Activated CD4-positive, alpha-beta T cell treated with anti-CD3 and anti-CD28 coated beads, Interleukin-2, amount 10 ng/mL, durations not matched to agents 7 days and 5 days (primary cell): ENCODE measurements at regions not wholly inside any gene's neighbourhood (a gene's known extent, or its start where the extent isn't known, plus 50 kb on each side); places are given as distances from the start of the nearest gene placed in this dataset.

ENCODE experiments used
- CTCF ChIA-PET: fragments of 350-600 bp; sonication (Branson Sonifier 250); formaldehyde crosslinking; loops from one replicate; lab custom pipeline; 2021; ENCODE audit warnings: antibody characterized with exemption; lab: Charles Lee
- POLR2A ChIA-PET: fragments of 350-600 bp; sonication (Branson Sonifier 250); formaldehyde crosslinking; loops from one replicate; lab custom pipeline; 2021; ENCODE audit warnings: antibody characterized with exemption; lab: Charles Lee
- DNase-seq: peaks from one replicate; pipeline ENCODE4 v3.0.0-alpha.2; 2020
- H3K27ac Mint-ChIP-seq: one replicate; pipeline ENCODE4 v1.8.0; 2021; ENCODE audit warnings: mild to moderate bottlenecking, moderate library complexity, mixed read lengths
- H3K27me3 Mint-ChIP-seq: one replicate; pipeline ENCODE4 v1.8.0; 2021; ENCODE audit warnings: mixed read lengths
- H3K36me3 Mint-ChIP-seq: one replicate; pipeline ENCODE4 v1.8.0; 2021; ENCODE audit warnings: low read depth, mixed read lengths
- H3K4me1 Mint-ChIP-seq: one replicate; pipeline ENCODE4 v1.8.0; 2021; ENCODE audit warnings: mixed read lengths
- H3K4me3 Mint-ChIP-seq: one replicate; pipeline ENCODE4 v1.8.0; 2021; ENCODE audit warnings: mild to moderate bottlenecking, moderate library complexity, mixed read lengths
- H3K9me3 Mint-ChIP-seq: one replicate; pipeline ENCODE4 v1.8.0; 2021; ENCODE audit warnings: mixed read lengths

DNA sequence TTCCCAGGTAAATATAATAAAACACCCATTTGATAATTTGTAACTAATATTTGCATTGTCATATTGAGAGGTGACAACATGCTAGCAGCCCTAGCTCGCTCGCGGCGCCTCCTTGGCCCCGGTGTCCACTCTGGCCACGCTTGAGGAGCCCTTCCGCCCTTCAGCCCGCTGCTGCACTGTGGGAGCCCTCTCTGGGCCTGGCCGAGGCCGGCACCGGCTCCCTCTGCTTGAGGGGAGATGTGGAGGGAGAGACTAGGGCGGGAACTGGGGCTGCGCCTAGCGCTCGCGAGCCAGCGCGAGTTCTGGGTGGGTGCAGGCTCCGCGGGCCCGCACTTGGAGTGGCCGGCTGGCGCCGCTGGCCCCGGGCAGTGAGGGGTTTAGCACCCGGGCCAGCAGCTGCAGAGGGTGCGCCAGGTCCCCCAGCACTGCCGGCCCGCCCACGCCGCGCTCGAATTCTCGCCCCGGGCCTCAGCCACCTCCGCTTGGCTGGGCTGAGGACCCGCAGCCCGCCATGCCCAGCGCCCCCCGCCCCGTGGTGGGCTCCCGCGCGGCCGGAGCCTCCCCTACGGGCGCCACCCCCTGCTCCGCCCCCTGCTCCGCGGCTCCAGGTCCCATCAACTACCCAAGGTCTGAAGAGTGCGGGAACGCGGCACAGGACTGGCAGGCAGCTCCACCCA is 594.4 kb downstream of the SLITRK6 start:
- ChIA-PET POLR2A (no interaction called here), CTCF (no interaction called here)
- DNase-seq = no peak
- Mint-ChIP-seq H3K27ac (no peak overlapping the region), H3K4me1 (no peaks in the 10 kb centered on the region), H3K4me3 (no peak overlapping the region), H3K36me3 (no peaks in the 10 kb centered on the region), H3K9me3 (peaks cover 10% of the 10 kb centered on the region), H3K27me3 (no peaks in the 10 kb centered on the region)

DNA sequence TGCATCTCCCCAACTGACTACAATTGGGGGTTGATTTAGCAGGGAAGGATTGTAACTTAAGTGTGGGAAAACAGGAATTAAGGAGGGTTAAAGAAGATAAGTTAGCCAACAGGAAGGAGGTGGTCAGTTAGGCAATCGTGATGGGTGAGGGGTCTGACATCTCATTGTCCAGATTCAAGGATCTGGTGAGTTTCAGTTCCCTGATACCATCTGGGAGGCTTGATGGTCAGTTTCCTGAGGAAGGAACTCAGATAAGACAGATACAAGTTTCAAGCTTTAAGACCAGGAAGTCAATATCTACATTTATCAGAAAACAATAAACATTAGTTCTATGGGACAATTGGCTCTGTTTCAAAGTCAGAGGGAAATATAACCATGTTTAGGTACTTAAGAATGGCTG is 601.8 kb downstream of the SLITRK6 start:
- POLR2A ChIA-PET = no interaction called here
- Mint-ChIP-seq H3K36me3 (no peaks in the 10 kb centered on the region), H3K27me3 (no peaks in the 10 kb centered on the region), H3K4me3 (no peak overlapping the region), H3K9me3 (no peaks in the 10 kb centered on the region), H3K27ac (no peak overlapping the region), H3K4me1 (no peaks in the 10 kb centered on the region)
- CTCF ChIA-PET = no interaction called here
- DNase-seq = no peak

DNA sequence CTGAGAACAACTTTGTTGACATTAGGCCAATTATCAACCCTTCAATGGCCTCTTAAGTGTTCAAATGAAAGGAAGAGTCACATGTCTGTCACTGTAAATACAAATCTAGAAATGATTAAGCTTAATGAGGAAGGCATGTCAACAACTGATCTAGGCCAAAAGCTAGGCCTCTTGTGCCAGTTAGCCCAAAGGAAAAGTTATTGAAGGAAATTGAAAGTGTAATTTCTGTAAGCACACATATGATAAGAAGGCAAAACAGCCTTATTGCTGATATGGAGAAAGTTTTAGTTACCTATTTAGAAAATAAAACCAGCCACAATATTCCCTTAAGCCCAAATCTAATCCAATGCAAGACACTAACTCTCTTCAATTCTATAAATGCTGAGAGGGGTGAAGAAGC is 604.7 kb downstream of the SLITRK6 start:
- POLR2A ChIA-PET = no interaction called here
- Mint-ChIP-seq H3K36me3 (no peaks in the 10 kb centered on the region), H3K4me1 (no peaks in the 10 kb centered on the region), H3K27me3 (no peaks in the 10 kb centered on the region), H3K9me3 (no peaks in the 10 kb centered on the region), H3K4me3 (no peak overlapping the region), H3K27ac (no peak overlapping the region)
- DNase-seq = no peak
- CTCF ChIA-PET = no interaction called here

DNA sequence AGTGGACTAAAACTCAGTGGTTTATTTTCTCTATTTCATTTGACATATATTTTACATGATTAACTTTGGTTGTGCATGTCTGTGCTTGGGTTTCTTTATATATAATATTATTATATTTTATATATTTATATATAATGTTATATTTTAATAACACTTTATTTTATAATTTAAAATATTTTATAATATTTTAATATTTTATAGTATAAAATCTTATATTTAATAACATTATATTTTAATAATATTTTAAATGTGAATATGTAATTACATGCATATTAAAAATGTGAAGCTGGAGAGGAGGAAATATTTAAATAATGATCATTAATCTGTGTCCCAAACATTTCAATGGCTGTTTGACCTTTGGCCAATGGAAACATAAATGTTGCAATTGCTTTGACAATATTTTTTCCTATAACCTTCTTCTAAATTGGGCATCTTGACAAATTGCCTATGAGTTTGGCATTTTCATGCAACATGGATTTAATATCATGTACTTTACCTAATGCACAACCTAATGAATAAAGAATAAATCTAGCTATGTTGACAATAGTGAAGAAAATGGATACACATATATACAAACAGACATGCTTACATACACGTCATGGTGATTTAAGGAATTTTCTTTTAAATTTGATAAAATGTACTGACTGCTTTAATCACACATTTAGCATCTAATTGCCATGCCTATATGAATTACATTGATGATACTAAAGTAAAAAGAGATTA is 607.1 kb downstream of the SLITRK6 start:
- no peaks in the 10 kb centered on the region for H3K4me1 Mint-ChIP-seq
- no peak overlapping the region for H3K4me3 Mint-ChIP-seq
- ChIA-PET POLR2A (no interaction called here), CTCF (no interaction called here)
- H3K36me3 Mint-ChIP-seq = no peaks in the 10 kb centered on the region
- no peaks in the 10 kb centered on the region for H3K9me3 Mint-ChIP-seq
- no peak for DNase-seq
- H3K27me3 Mint-ChIP-seq = no peaks in the 10 kb centered on the region
- no peak overlapping the region for H3K27ac Mint-ChIP-seq

DNA sequence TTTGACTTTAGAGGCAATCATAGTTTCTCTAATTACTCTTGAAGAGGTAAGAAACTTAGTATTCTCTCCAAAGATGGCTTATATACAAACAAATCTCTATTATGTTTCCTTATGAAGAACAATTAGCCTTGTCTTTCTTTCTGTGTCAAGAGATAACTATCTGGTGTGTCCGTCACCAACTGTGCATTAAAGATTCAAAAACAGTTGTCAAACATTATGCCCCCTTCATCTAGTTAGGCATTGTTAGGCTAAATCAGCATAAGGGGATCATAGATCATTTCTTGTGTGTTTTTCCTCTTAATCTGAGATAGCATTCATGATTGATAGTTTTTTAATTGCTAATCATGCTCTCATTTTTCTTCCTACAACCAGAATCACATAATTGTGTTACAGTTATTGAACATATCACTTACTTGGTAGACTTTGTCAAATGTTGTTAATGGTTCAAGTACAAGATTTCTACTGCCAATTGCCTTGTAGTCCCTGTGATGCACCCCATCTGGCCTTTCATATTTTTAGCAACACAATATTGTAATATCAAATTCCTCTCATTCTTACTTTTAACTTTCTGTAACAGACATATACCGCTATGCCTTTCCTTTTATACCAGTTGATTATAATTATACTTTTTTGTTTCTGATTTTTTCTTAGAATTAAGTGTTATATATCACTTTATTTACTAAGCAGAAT is 612.7 kb downstream of the SLITRK6 start:
- H3K9me3 Mint-ChIP-seq = peaks cover 5% of the 10 kb centered on the region
- ChIA-PET POLR2A (no interaction called here), CTCF (no interaction called here)
- H3K27ac Mint-ChIP-seq = no peak overlapping the region
- H3K36me3 Mint-ChIP-seq = no peaks in the 10 kb centered on the region
- no peak overlapping the region for H3K4me3 Mint-ChIP-seq
- H3K4me1 Mint-ChIP-seq = no peaks in the 10 kb centered on the region
- H3K27me3 Mint-ChIP-seq = no peaks in the 10 kb centered on the region
- no peak for DNase-seq

DNA sequence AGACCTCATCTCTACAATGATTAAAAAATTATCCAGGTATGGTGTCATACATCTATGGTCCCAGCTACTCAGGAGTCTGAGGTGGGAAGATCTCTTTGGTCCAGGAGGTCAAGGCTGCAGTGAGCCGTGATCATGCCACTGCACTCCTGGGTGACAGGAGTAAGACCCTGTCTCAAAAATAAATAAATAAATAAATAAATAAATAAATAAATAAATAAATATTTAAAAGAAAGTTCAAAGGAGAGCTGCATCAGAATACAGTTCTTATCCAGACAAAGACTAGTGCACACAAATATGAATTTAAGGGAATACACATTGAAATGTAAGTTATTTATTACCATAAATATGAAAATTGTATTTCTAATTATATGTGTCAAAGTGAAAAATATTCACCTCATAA is 624.9 kb downstream of the SLITRK6 start:
- Mint-ChIP-seq H3K27ac (no peak overlapping the region), H3K4me1 (no peaks in the 10 kb centered on the region), H3K9me3 (peaks cover 2% of the 10 kb centered on the region), H3K4me3 (no peak overlapping the region), H3K36me3 (no peaks in the 10 kb centered on the region), H3K27me3 (no peaks in the 10 kb centered on the region)
- ChIA-PET POLR2A (no interaction called here), CTCF (no interaction called here)
- no peak for DNase-seq

DNA sequence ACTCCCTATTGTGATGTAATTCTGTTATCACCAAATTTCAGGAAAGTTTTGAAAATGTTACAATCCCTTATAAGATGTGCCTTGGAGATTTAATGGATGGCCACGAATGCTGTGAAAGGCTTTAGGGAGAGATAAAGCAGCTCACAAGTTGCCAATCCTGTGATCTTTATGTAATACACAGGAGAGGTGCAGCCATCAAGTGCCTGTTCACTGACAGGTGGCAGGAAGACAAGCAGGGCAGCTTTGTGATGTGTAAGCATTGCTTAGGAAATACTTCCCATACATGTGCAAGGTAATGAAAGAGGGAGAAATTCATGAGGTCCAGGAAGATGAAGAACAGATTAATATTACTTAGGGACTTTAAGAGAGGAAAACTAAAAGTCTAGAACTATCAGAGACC is 628.8 kb downstream of the SLITRK6 start:
- no peaks in the 10 kb centered on the region for H3K36me3 Mint-ChIP-seq
- no peak overlapping the region for H3K27ac Mint-ChIP-seq
- H3K4me1 Mint-ChIP-seq = no peaks in the 10 kb centered on the region
- CTCF ChIA-PET = no interaction called here
- no peak for DNase-seq
- H3K27me3 Mint-ChIP-seq = no peaks in the 10 kb centered on the region
- no peak overlapping the region for H3K4me3 Mint-ChIP-seq
- H3K9me3 Mint-ChIP-seq = peaks cover 4% of the 10 kb centered on the region
- POLR2A ChIA-PET = no interaction called here

DNA sequence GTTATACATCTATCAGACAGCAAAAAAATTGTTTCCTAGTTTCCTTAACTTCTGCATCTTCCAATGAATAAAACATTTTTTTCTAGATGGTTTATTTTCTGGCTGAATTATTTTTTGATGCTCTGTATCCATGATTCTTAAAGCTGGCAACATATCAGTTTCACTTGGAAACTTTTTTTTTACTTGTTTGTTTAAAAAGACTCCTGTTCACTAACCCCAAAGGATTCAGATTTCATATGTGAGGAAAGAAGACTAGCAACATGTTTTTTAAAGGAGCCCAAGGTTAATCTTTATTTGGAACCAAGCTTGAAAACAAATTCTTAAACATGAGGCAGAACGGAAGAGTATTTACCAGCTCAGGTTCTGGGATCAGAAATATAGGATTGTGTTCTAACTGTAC is 632.3 kb downstream of the SLITRK6 start:
- ChIA-PET POLR2A (no interaction called here), CTCF (no interaction called here)
- no peaks in the 10 kb centered on the region for H3K36me3 Mint-ChIP-seq
- no peak overlapping the region for H3K4me3 Mint-ChIP-seq
- no peaks in the 10 kb centered on the region for H3K4me1 Mint-ChIP-seq
- peaks cover 7% of the 10 kb centered on the region for H3K9me3 Mint-ChIP-seq
- no peak for DNase-seq
- no peaks in the 10 kb centered on the region for H3K27me3 Mint-ChIP-seq
- H3K27ac Mint-ChIP-seq = no peak overlapping the region

DNA sequence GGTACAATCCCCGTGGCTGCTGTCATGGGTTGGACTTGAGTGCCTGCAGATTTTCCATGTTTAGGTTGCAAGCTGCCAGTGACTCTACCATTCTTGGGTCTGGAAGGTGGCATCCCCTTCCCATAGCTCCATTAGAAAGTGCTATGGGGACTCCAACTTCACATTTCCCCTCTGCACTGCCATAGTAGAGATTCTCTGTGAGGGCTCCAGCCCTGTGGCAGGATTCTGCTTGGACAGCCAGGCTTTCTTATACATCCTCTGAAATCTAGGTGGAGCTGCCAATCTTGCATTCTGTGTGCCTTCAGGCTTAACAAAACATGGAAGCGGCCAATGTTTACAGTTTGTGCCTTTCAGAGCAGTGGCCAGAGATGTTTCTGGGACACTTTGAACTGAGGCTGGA is 636.2 kb downstream of the SLITRK6 start:
- DNase-seq = no peak
- POLR2A ChIA-PET = no interaction called here
- H3K9me3 Mint-ChIP-seq = peaks cover 3% of the 10 kb centered on the region
- H3K27me3 Mint-ChIP-seq = no peaks in the 10 kb centered on the region
- CTCF ChIA-PET = no interaction called here
- H3K36me3 Mint-ChIP-seq = no peaks in the 10 kb centered on the region
- no peak overlapping the region for H3K27ac Mint-ChIP-seq
- no peaks in the 10 kb centered on the region for H3K4me1 Mint-ChIP-seq
- no peak overlapping the region for H3K4me3 Mint-ChIP-seq

DNA sequence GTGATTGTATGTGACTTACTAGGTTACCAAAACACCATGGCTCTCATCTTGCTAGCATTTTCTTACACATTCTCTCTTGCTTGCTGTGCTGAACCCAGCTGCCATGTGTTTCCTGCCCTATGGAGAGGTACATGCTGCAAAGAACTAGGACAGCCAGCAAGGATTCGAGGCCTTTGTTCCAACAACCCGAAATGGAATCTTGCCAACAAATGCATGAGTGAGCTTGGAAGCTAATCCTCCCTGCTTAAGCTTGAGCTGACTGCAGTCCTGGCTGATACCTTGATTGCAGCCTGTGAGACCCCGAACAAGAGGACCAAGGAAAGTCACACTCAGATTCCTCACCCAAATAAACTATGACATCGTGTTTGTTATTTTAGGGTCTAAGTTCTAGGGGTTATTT is 651.2 kb downstream of the SLITRK6 start:
- Mint-ChIP-seq H3K27me3 (no peaks in the 10 kb centered on the region), H3K27ac (no peak overlapping the region), H3K9me3 (no peaks in the 10 kb centered on the region), H3K36me3 (no peaks in the 10 kb centered on the region), H3K4me3 (no peak overlapping the region), H3K4me1 (no peaks in the 10 kb centered on the region)
- no peak for DNase-seq
- ChIA-PET CTCF (no interaction called here), POLR2A (no interaction called here)

DNA sequence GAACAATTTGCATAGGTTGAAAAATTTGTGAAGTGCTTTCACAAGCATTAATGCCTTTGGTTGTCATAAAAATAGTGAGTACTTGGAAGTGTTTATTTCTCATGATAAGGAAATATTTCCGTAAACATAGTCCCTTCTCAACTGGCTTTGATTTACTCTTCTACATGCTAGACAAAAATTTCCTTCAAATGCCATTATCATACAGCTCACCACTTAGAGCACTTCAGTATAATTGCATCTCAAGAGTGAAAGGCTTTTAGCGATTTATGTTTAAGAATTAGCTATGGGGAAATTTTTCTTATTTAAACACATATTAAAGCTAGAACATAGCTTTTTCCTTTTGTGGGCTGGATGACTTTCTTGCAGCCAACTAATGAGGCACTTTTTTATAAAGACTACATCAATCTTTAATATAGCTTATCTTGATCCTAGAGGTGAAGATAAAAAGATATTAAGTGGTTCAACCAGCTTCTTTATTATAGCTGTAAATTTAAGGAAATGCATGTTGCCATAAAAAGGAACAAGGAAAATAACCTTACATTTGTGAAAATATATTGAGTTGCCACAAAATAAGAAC is 656.8 kb downstream of the SLITRK6 start:
- Mint-ChIP-seq H3K27ac (no peak overlapping the region), H3K36me3 (no peaks in the 10 kb centered on the region), H3K9me3 (peaks cover 3% of the 10 kb centered on the region), H3K27me3 (no peaks in the 10 kb centered on the region), H3K4me3 (no peak overlapping the region), H3K4me1 (no peaks in the 10 kb centered on the region)
- ChIA-PET CTCF (no interaction called here), POLR2A (no interaction called here)
- no peak for DNase-seq

DNA sequence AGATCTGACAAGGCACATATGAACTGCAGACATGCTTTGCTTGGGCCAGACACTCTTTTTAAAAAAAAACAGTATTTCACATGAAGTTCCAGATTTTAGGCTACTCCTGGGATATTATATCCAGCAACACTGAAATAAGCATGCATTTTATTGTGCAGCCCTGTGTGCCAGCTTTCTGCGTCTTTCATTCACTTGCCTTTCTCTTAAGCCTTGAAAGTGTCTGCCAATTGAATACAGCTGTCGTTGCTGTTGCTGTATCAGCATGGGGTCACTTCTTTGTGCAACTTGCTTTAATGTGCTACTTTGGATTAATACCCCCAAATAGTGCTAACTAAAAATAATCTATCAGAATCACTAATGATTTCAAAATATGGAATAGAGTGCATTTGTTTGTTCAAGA is 657.8 kb downstream of the SLITRK6 start:
- Mint-ChIP-seq H3K4me1 (no peaks in the 10 kb centered on the region), H3K27me3 (no peaks in the 10 kb centered on the region), H3K36me3 (no peaks in the 10 kb centered on the region), H3K9me3 (peaks cover 3% of the 10 kb centered on the region), H3K4me3 (no peak overlapping the region), H3K27ac (no peak overlapping the region)
- ChIA-PET POLR2A (no interaction called here), CTCF (no interaction called here)
- no peak for DNase-seq

DNA sequence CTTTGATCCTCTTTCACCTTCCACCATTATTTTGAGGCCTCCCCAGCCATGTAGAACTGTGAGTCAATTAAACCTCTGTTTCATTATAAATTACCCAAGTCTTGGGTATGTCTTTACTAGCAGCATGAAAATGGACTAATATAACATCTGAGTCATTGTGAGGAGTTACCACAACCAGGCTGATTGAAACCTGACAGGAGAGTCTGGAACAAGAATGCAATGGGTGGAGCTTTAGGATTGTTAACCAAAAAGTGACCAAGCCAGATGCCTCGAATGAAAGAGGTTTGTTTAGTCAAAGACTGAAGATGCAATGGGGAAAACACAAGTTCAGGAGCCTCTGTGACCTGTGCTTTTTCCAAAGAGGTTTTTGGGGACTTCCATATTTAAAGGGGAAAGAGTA is 659.0 kb downstream of the SLITRK6 start:
- no peaks in the 10 kb centered on the region for H3K4me1 Mint-ChIP-seq
- no peaks in the 10 kb centered on the region for H3K27me3 Mint-ChIP-seq
- ChIA-PET CTCF (no interaction called here), POLR2A (interaction anchor here (0.7 kb wide), 1 partner anchor 14 kb away, joined by 3 read pairs; no protein-coding TSS in a partner anchor)
- no peak overlapping the region for H3K27ac Mint-ChIP-seq
- H3K36me3 Mint-ChIP-seq = no peaks in the 10 kb centered on the region
- peaks cover 3% of the 10 kb centered on the region for H3K9me3 Mint-ChIP-seq
- H3K4me3 Mint-ChIP-seq = no peak overlapping the region
- no peak for DNase-seq
